ENCODE measurements at regions not wholly inside any gene's neighbourhood (a gene's known extent, or its start where the extent isn't known, plus 50 kb on each side); places are given as distances from the start of the nearest gene placed in this dataset.
A peak's percentile ranks its signal among the peaks of the same experiment; 100 is the strongest.
"Not testable (repeated sequence)": the region's sequence is repeated elsewhere in the genome, so short reads cannot be mapped to it uniquely, and the experiment has no call there.

GRCh38 chr11:96715208-96715607 is 325.4 kb downstream of the JRKL start:
- no peak for TF ChIP-seq POLR2A (IDR thresholded peaks at IDR 0.05; ENCODE audit: low read depth, low read length)
- FAIRE-seq: no peak
- DNase-seq (ENCODE audit: insufficient read length, low spot score): no peak

DNA sequence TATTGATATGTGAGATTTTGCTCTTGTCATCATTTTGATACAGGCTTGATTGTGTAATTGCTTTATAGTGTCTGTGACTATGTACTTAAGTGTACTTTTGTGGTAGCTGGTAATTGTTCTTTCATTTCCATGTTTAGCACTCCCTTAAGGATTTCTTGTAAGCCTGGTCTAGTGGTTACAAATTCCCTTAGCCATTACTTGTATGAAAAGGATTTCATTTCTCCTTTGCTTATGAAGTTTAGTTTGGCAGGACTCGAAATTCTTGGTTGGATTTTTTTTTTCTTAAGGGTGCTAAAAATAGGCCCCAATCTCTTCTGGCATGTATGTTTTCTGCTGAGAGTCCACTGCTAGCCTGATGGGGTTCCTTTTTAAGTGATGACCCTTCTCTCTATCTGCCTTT is 346.8 kb downstream of the JRKL start:
- FAIRE-seq (no peak), DNase-seq (ENCODE audit: insufficient read length, low spot score) (no peak)

GRCh38 chr11:96738311-96738710 is 348.5 kb downstream of the JRKL start:
- no peak for TF ChIP-seq POLR2A (IDR thresholded peaks at IDR 0.05; ENCODE audit: low read depth, low read length)
- DNase-seq (ENCODE audit: insufficient read length, low spot score): no peak
- FAIRE-seq: no peak

More for the DNA sequence above, 346.8 kb downstream of the JRKL start:
- TF ChIP-seq POLR2A (IDR thresholded peaks at IDR 0.05; ENCODE audit: low read depth, low read length): no peak

DNA sequence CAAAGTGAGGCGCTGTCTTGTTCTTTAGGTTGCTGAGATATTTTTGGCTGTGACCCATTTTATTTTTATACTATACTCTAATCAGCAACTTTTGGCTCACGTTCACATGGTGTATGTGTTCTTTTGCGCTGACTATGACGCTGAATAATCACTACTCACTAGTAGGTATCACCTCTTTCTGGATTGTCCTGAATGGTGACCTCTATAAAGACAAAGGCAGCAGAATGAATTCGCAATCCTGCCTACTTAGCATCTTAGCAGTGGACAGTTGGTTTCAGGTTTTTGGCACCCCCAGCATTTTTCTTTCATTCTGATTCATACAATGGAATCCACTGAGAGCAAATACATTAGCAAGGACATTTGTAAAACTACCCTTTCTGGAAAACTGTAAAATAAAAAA is 351.3 kb downstream of the JRKL start:
- FAIRE-seq (no peak), DNase-seq (ENCODE audit: insufficient read length, low spot score) (no peak)
- no peak for TF ChIP-seq POLR2A (IDR thresholded peaks at IDR 0.05; ENCODE audit: low read depth, low read length)

- DNase-seq (ENCODE audit: insufficient read length, low spot score) (no peak), FAIRE-seq (no peak)
- no peak for TF ChIP-seq POLR2A (IDR thresholded peaks at IDR 0.05; ENCODE audit: low read depth, low read length)
Observed at GRCh38 chr11:96744697-96745096, 354.9 kb downstream of the JRKL start.

DNA sequence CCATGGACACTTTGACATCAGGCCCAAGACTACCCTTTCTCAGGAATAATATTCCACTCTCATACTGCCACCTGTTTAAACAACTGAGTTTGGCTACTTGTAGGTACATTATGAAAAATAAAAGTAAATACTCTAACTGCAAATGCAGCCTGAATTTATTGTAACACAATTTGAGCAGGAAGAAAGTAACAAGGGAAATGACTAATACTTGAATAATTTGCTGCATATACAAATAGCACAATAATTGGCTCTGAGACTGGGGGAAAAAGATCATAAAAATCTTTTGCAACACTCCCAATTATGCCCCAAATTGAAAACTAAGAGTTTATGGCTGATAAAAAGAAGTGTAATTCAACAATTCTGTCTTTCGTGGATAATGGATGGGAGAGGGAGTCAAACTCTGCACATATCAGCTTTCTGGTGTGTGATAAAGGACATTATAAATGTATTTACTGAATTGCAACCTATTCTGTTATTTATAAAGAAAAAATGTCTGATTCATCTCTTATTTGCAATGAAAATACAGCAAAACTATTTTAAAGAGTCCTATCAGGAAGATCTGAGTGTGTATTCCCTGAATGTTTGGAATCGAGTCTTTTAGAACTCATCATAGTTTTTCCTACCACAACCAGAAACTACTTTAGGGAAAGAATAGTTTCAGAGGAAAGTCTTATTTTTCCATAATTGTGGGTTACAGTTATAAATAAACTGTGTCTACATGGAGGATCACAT is 359.0 kb downstream of the JRKL start:
- no peak for TF ChIP-seq POLR2A (IDR thresholded peaks at IDR 0.05; ENCODE audit: low read depth, low read length)
- DNase-seq (ENCODE audit: insufficient read length, low spot score): no peak
- FAIRE-seq: peak; percentile 20

- not testable (repeated sequence) for DNase-seq (ENCODE audit: insufficient read length, low spot score); FAIRE-seq
Observed at GRCh38 chr11:96751807-96752206, 362.0 kb downstream of the JRKL start.

DNA sequence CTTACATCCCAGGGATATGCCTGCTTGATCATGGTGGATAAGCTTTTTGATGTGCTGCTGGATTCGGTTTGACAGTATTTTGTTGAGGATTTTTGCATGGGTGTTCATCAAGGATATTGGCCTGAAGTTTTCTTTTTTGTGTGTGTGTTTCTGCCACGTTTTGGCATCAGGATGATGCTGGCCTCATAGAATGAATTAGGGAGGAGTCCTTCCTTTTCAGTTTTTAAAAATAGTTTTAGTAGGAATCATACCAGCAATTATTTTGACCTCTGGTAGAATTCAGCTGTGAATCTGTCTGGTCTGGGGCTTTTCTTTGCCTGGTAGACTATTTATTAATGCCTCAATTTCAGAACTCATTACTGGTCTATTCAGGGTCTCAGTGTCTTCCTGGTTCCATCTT is 362.4 kb downstream of the JRKL start:
- FAIRE-seq: no peak
- no peak for DNase-seq (ENCODE audit: insufficient read length, low spot score)
- TF ChIP-seq POLR2A (IDR thresholded peaks at IDR 0.05; ENCODE audit: low read depth, low read length): no peak

DNA sequence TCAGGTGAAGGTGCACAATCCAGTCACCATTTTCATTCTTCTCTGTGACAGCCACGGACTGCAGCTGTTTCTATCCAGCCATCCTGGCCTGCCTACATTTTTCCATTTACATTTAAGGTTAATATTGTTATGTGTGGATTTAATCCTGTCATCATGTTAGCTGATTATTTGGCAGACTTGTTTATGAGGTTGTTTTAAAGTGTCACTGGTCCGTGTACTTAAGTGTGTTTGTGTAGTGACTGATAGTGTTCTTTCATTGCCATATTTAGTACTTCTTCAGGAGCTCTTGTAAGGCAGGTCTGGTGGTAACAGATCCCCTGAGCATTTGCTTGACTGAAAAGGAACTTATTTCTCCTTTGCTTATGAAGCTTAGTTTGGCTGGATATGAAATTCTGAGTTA is 364.2 kb downstream of the JRKL start:
- FAIRE-seq (no peak), DNase-seq (ENCODE audit: insufficient read length, low spot score) (no peak)
- no peak for TF ChIP-seq POLR2A (IDR thresholded peaks at IDR 0.05; ENCODE audit: low read depth, low read length)

- no peak for TF ChIP-seq POLR2A (IDR thresholded peaks at IDR 0.05; ENCODE audit: low read depth, low read length)
- no peak for FAIRE-seq
Observed at GRCh38 chr11:96755209-96755608, 365.4 kb downstream of the JRKL start.

GRCh38 chr11:96755752-96756151 is 365.9 kb downstream of the JRKL start:
- FAIRE-seq (no peak), DNase-seq (ENCODE audit: insufficient read length, low spot score) (no peak)
- no peak for TF ChIP-seq POLR2A (IDR thresholded peaks at IDR 0.05; ENCODE audit: low read depth, low read length)

More at GRCh38 chr11:96755209-96755608, 365.4 kb downstream of the JRKL start:
- no peak for DNase-seq (ENCODE audit: insufficient read length, low spot score)

GRCh38 chr11:96758957-96759356 is 369.1 kb downstream of the JRKL start:
- TF ChIP-seq POLR2A (IDR thresholded peaks at IDR 0.05; ENCODE audit: low read depth, low read length): no peak
- DNase-seq (ENCODE audit: insufficient read length, low spot score): no peak
- no peak for FAIRE-seq

- no peak for FAIRE-seq
- DNase-seq (ENCODE audit: insufficient read length, low spot score): no peak
- no peak for TF ChIP-seq POLR2A (IDR thresholded peaks at IDR 0.05; ENCODE audit: low read depth, low read length)
Observed at GRCh38 chr11:96760306-96760705, 370.5 kb downstream of the JRKL start.

- FAIRE-seq (no peak), DNase-seq (ENCODE audit: insufficient read length, low spot score) (no peak)
- no peak for TF ChIP-seq POLR2A (IDR thresholded peaks at IDR 0.05; ENCODE audit: low read depth, low read length)
Observed at GRCh38 chr11:96760815-96761214, 371.0 kb downstream of the JRKL start.

- FAIRE-seq (no peak), DNase-seq (ENCODE audit: insufficient read length, low spot score) (no peak)
- no peak for TF ChIP-seq POLR2A (IDR thresholded peaks at IDR 0.05; ENCODE audit: low read depth, low read length)
Observed at GRCh38 chr11:96761451-96761850, 371.6 kb downstream of the JRKL start.

DNA sequence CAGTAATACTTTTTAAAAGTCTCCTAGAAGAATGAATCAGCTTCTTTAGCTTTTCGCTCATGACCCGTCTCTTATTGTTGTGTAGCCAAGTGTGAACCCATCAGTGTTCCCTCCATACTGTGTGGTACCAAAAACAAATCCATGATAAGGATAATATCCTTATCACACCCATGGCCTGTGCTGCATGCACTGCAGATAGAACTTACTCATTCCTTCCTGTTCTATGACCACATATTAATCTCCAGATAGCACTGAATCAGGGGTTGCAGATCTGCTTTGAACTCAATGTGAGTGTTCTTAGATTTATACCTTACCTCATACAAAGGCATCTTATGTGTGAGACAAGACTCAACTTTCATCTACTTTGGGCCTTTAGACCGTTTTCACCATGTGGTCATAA is 373.4 kb downstream of the JRKL start:
- no peak for TF ChIP-seq POLR2A (IDR thresholded peaks at IDR 0.05; ENCODE audit: low read depth, low read length)
- no peak for DNase-seq (ENCODE audit: insufficient read length, low spot score)
- no peak for FAIRE-seq
